ENCODE measurements at regions not wholly inside any gene's neighbourhood (a gene's known extent, or its start where the extent isn't known, plus 50 kb on each side); places are given as distances from the start of the nearest gene placed in this dataset.

GRCh38 chr1:106680776-106681344, 375.6 kb upstream of the PRMT6 start:
- Histone ChIP-seq H3K4me3 (no peak overlapping the region), H3K4me1 (no peaks in the 10 kb centered on the region), H3K36me3 (replicated peaks) (no peaks in the 10 kb centered on the region), H3K9me3 (no peaks in the 10 kb centered on the region), H3K27me3 (ENCODE audit: low read depth) (no peaks in the 10 kb centered on the region)
- in situ Hi-C loops (cut with MboI; ENCODE audit: low sequenced_read_pairs): no loop called here
- DNase-seq (ENCODE audit: low spot score in 2 of 2): no peak

GRCh38 chr1:106681939-106682522, 374.4 kb upstream of the PRMT6 start:
- Histone ChIP-seq H3K9me3 (no peaks in the 10 kb centered on the region), H3K36me3 (replicated peaks) (no peaks in the 10 kb centered on the region), H3K27me3 (ENCODE audit: low read depth) (no peaks in the 10 kb centered on the region), H3K4me1 (no peaks in the 10 kb centered on the region), H3K4me3 (no peak overlapping the region)
- no peak for DNase-seq (ENCODE audit: low spot score in 2 of 2)
- in situ Hi-C loops (cut with MboI; ENCODE audit: low sequenced_read_pairs): no loop called here

GRCh38 chr1:106688446-106688845, 368.0 kb upstream of the PRMT6 start:
- no peak overlapping the region for H3K4me3 ChIP-seq

GRCh38 chr1:106698660-106699059, 357.8 kb upstream of the PRMT6 start:
- H3K4me3 ChIP-seq: no peak overlapping the region
- no peak for DNase-seq (ENCODE audit: low spot score in 2 of 2)
- in situ Hi-C loops (cut with MboI; ENCODE audit: low sequenced_read_pairs): no loop called here
- H3K9me3 ChIP-seq: no peaks in the 10 kb centered on the region
- no peaks in the 10 kb centered on the region for H3K27me3 ChIP-seq (ENCODE audit: low read depth)
- H3K4me1 ChIP-seq: no peaks in the 10 kb centered on the region
- H3K36me3 ChIP-seq (replicated peaks): no peaks in the 10 kb centered on the region

More at GRCh38 chr1:106688446-106688845, 368.0 kb upstream of the PRMT6 start:
- no peaks in the 10 kb centered on the region for H3K4me1 ChIP-seq
- no peaks in the 10 kb centered on the region for H3K9me3 ChIP-seq
- H3K27me3 ChIP-seq (ENCODE audit: low read depth): no peaks in the 10 kb centered on the region
- in situ Hi-C loops (cut with MboI; ENCODE audit: low sequenced_read_pairs): no loop called here
- no peaks in the 10 kb centered on the region for H3K36me3 ChIP-seq (replicated peaks)
- no peak for DNase-seq (ENCODE audit: low spot score in 2 of 2)

GRCh38 chr1:106699433-106699832, 357.0 kb upstream of the PRMT6 start:
- no peaks in the 10 kb centered on the region for H3K9me3 ChIP-seq
- H3K4me3 ChIP-seq: no peak overlapping the region
- DNase-seq (ENCODE audit: low spot score in 2 of 2): no peak
- H3K36me3 ChIP-seq (replicated peaks): no peaks in the 10 kb centered on the region
- H3K27me3 ChIP-seq (ENCODE audit: low read depth): no peaks in the 10 kb centered on the region
- no peaks in the 10 kb centered on the region for H3K4me1 ChIP-seq
- in situ Hi-C loops (cut with MboI; ENCODE audit: low sequenced_read_pairs): no loop called here

- no peak for DNase-seq (ENCODE audit: low spot score in 2 of 2)
- no peaks in the 10 kb centered on the region for H3K9me3 ChIP-seq
- H3K27me3 ChIP-seq (ENCODE audit: low read depth): no peaks in the 10 kb centered on the region
- H3K36me3 ChIP-seq (replicated peaks): no peaks in the 10 kb centered on the region
- no peak overlapping the region for H3K4me3 ChIP-seq
- H3K4me1 ChIP-seq: no peaks in the 10 kb centered on the region
- in situ Hi-C loops (cut with MboI; ENCODE audit: low sequenced_read_pairs): no loop called here
These were observed 356.3 kb upstream of the PRMT6 start for GRCh38 chr1:106700211-106700610.

GRCh38 chr1:106705971-106706370, 350.5 kb upstream of the PRMT6 start:
- no peak for DNase-seq (ENCODE audit: low spot score in 2 of 2)
- H3K9me3 ChIP-seq: no peaks in the 10 kb centered on the region
- no peak overlapping the region for H3K4me3 ChIP-seq
- no peaks in the 10 kb centered on the region for H3K4me1 ChIP-seq
- in situ Hi-C loops (cut with MboI; ENCODE audit: low sequenced_read_pairs): no loop called here
- H3K27me3 ChIP-seq (ENCODE audit: low read depth): no peaks in the 10 kb centered on the region
- no peaks in the 10 kb centered on the region for H3K36me3 ChIP-seq (replicated peaks)

GRCh38 chr1:106717591-106717990, 338.9 kb upstream of the PRMT6 start:
- H3K27me3 ChIP-seq (ENCODE audit: low read depth): no peaks in the 10 kb centered on the region
- H3K4me1 ChIP-seq: no peaks in the 10 kb centered on the region
- in situ Hi-C loops (cut with MboI; ENCODE audit: low sequenced_read_pairs): no loop called here
- no peaks in the 10 kb centered on the region for H3K9me3 ChIP-seq
- no peak overlapping the region for H3K4me3 ChIP-seq
- DNase-seq (ENCODE audit: low spot score in 2 of 2): no peak
- H3K36me3 ChIP-seq (replicated peaks): no peaks in the 10 kb centered on the region

- in situ Hi-C loops (cut with MboI; ENCODE audit: low sequenced_read_pairs): no loop called here
- Histone ChIP-seq H3K4me3 (no peak overlapping the region), H3K27me3 (ENCODE audit: low read depth) (no peaks in the 10 kb centered on the region), H3K9me3 (no peaks in the 10 kb centered on the region), H3K36me3 (replicated peaks) (no peaks in the 10 kb centered on the region), H3K4me1 (no peaks in the 10 kb centered on the region)
- no peak for DNase-seq (ENCODE audit: low spot score in 2 of 2)
These were observed 334.7 kb upstream of the PRMT6 start for GRCh38 chr1:106721790-106722189.

GRCh38 chr1:106722466-106722865, 334.0 kb upstream of the PRMT6 start:
- H3K36me3 ChIP-seq (replicated peaks): no peaks in the 10 kb centered on the region
- in situ Hi-C loops (cut with MboI; ENCODE audit: low sequenced_read_pairs): no loop called here
- no peaks in the 10 kb centered on the region for H3K9me3 ChIP-seq

GRCh38 chr1:106727171-106727570, 329.3 kb upstream of the PRMT6 start:
- H3K4me3 ChIP-seq: no peak overlapping the region
- H3K36me3 ChIP-seq (replicated peaks): no peaks in the 10 kb centered on the region
- no peak for DNase-seq (ENCODE audit: low spot score in 2 of 2)
- no peaks in the 10 kb centered on the region for H3K4me1 ChIP-seq
- H3K9me3 ChIP-seq: no peaks in the 10 kb centered on the region
- in situ Hi-C loops (cut with MboI; ENCODE audit: low sequenced_read_pairs): no loop called here
- H3K27me3 ChIP-seq (ENCODE audit: low read depth): no peaks in the 10 kb centered on the region

More at GRCh38 chr1:106722466-106722865, 334.0 kb upstream of the PRMT6 start:
- Histone ChIP-seq H3K4me1 (no peaks in the 10 kb centered on the region), H3K27me3 (ENCODE audit: low read depth) (no peaks in the 10 kb centered on the region), H3K4me3 (no peak overlapping the region)
- DNase-seq (ENCODE audit: low spot score in 2 of 2): no peak

- H3K36me3 ChIP-seq (replicated peaks): no peaks in the 10 kb centered on the region
- in situ Hi-C loops (cut with MboI; ENCODE audit: low sequenced_read_pairs): no loop called here
- H3K27me3 ChIP-seq (ENCODE audit: low read depth): no peaks in the 10 kb centered on the region
- no peaks in the 10 kb centered on the region for H3K9me3 ChIP-seq
- no peak for DNase-seq (ENCODE audit: low spot score in 2 of 2)
- no peak overlapping the region for H3K4me3 ChIP-seq
- H3K4me1 ChIP-seq: no peaks in the 10 kb centered on the region
These were observed 309.9 kb upstream of the PRMT6 start for GRCh38 chr1:106746448-106747085.

- no peaks in the 10 kb centered on the region for H3K9me3 ChIP-seq
- no peak overlapping the region for H3K4me3 ChIP-seq
- DNase-seq (ENCODE audit: low spot score in 2 of 2): no peak
- H3K27me3 ChIP-seq (ENCODE audit: low read depth): no peaks in the 10 kb centered on the region
- in situ Hi-C loops (cut with MboI; ENCODE audit: low sequenced_read_pairs): no loop called here
- H3K4me1 ChIP-seq: no peaks in the 10 kb centered on the region
- no peaks in the 10 kb centered on the region for H3K36me3 ChIP-seq (replicated peaks)
These were observed 309.2 kb upstream of the PRMT6 start for GRCh38 chr1:106747232-106747631.

- DNase-seq (ENCODE audit: low spot score in 2 of 2): no peak
- Histone ChIP-seq H3K4me3 (no peak overlapping the region), H3K4me1 (no peaks in the 10 kb centered on the region), H3K36me3 (replicated peaks) (no peaks in the 10 kb centered on the region), H3K27me3 (ENCODE audit: low read depth) (no peaks in the 10 kb centered on the region), H3K9me3 (no peaks in the 10 kb centered on the region)
- in situ Hi-C loops (cut with MboI; ENCODE audit: low sequenced_read_pairs): no loop called here
These were observed 308.7 kb upstream of the PRMT6 start for GRCh38 chr1:106747791-106748190.

All from HAP-1 (cell line).